SK-N-SH treated with all-trans-retinoic acid at 6 μM for 48 hours (cell line): ENCODE measurements at regions not wholly inside any gene's neighbourhood (a gene's known extent, or its start where the extent isn't known, plus 50 kb on each side); places are given as distances from the start of the nearest gene placed in this dataset.

Experiments
- TOX ChIP-seq: fragments of 250-450 bp; sonication (Bioruptor Pico); IDR thresholded peaks from 2 replicates; pipeline ENCODE4 v1.8.0; 2021; ENCODE audit warnings: mild to moderate bottlenecking, moderate library complexity, borderline replicate concordance
- TSHZ2 ChIP-seq: fragments of 250-450 bp; sonication (Bioruptor Pico); IDR thresholded peaks from 2 replicates; pipeline ENCODE4 v1.5.0; 2020; ENCODE audit warnings: mild to moderate bottlenecking, moderate library complexity

- TF ChIP-seq TOX (CRISPR knock-in tag) (no peak), TSHZ2 (CRISPR knock-in tag) (no peak)
These were observed 1076.1 kb upstream of the TMEFF2 start for GRCh38 chr2:193270816-193271215.
